SIG-M5 treated with dmso at 0.1 percent for 504 hours (cell line): ENCODE measurements at regions not wholly inside any gene's neighbourhood (a gene's known extent, or its start where the extent isn't known, plus 50 kb on each side); places are given as distances from the start of the nearest gene placed in this dataset.

Experiments used
- DNase-seq: peaks from one replicate; lab custom pipeline; 2025; ENCODE audit not compliant: unreplicated experiment; lab: John Stamatoyannopoulos, UW

DNA sequence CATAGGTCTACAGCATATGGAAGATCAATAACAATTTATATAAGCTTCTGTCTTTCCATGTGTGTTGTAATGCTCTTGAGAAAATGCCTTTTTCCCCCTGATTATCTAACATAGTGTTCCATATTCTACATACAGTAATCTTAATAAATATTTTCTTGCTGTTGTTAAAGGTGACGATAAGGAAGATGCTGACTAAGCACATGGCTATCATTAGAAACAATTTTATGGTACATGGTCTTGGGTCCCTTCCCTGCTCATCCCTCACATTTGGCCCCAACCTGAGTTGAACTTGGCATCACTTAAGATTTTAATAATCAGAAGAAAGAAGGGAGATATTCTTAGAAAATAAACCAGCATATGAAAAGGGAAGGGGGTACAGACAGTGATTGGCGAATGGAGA is 382.1 kb upstream of the CDH20 start:
- no peak for DNase-seq

DNA sequence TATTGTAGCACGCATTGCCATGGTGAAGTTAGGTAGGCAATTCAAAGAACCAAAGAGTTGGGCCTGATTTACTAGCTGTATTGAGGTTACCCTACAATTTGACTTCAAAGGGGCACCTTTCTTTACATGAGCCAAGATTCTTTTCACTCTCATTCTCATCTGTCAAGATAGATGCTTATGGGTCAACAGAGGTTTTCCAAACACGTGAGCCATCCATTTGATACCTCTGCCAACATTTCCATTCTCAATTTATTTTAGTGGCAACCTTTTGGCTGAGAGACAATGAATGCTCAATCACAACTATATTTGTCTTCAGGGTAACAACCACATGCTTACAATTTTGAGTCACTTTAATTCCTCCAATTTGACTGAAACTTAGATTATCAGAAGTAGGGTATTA is 370.6 kb upstream of the CDH20 start:
- DNase-seq, result no peak

DNA sequence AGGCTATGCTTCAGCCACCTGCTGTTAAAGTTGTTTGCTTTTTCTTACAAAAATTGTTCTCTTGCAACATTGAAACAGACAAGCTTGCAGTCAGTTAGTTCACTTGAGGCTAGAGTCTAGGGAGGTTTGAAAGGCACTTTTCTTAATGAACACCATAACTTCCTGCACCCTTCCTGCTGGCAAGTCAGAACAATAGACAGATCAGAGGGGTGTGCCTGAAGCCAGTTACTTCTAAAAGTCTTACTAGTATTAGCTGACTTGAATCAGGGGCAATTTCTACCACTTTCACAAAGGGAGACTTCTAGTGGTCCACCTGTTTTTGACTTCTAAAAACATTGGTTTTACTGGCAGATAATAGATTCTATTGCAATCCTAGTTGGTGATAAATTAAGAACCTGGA is 367.4 kb upstream of the CDH20 start:
- no peak for DNase-seq

- no peak for DNase-seq
Observed at GRCh38 chr18:60966876-60967275, 366.4 kb upstream of the CDH20 start.

DNA sequence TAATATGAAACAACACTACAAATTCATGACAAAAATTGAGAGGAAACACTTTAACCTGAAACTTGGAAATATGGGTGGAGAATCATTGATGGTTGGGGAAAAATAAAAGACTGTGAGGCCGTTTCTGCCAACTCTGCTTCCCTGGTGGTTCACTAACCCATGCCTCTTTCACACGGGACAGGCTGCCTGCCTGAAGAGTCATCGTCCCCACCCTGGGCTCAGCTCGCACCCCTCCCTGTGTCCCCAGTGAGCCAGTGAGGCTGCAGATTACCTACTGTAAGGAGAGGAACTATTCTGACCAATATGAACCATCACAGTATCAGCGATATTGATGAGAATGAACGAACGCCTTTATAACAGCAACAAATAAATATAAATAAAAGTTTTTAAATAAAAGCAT is 357.8 kb upstream of the CDH20 start:
- DNase-seq, result no peak

DNA sequence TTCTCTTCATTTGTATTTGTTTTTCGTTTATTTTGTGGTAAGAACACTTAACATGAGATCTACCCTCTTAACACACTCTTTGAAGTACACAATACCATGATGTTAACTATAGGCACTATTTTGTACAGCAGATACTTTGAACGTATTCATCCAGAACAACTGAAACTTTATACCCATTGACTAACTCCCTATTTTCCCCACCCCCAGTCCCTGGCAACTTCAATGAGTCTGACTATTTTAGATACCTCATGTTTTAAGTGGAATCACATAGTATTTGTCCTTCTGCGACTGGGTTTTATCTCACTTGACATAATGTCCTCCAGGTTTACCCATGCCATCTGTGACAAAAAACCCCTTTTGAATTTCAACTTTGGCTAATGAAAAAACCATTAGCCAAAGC is 356.3 kb upstream of the CDH20 start:
- no peak for DNase-seq

- DNase-seq, result no peak
Observed at GRCh38 chr18:60978338-60978737, 354.9 kb upstream of the CDH20 start.

- DNase-seq, result no peak
Observed at GRCh38 chr18:60980422-60981005, 352.7 kb upstream of the CDH20 start.

DNA sequence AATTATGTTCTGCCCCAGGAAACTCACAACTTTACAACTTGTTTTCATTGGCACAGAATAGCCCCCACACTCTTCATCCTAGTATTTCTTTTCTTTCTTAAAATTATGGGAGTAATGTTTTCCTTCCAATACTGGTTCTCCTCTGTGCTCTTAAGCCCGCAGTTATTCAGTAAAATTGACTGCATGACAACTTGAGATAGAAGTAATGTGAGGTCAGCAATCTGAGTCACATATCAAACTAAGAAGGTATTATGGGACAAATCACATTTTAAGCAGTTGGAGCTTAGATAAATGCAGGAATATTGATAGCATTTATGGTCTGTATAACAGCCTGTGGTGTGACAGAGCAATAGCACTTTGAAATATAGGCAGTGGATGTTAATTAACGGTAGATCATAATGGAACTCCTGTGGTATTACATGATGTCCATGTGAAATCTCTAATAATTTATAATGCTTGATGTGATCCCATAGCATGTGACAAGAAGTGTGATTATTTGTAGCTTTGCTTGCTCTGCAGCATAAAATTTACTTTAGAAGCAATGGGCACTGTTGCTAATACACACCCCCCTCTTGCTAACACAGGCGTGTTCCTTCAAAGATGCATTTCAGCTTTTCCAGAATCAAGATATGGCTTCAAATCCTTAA is 351.4 kb upstream of the CDH20 start:
- DNase-seq, result no peak

GRCh38 chr18:60982329-60982695 is 350.9 kb upstream of the CDH20 start:
- DNase-seq, result no peak

- DNase-seq, result no peak
Observed at GRCh38 chr18:60982928-60983327, 350.3 kb upstream of the CDH20 start.

- no peak for DNase-seq
Observed at GRCh38 chr18:60984510-60984909, 348.7 kb upstream of the CDH20 start.

GRCh38 chr18:60987963-60988362 is 345.3 kb upstream of the CDH20 start:
- no peak for DNase-seq

GRCh38 chr18:60996326-60996725 is 336.9 kb upstream of the CDH20 start:
- DNase-seq, result no peak

- DNase-seq, result no peak
Observed at GRCh38 chr18:60996822-60997221, 336.4 kb upstream of the CDH20 start.

- no peak for DNase-seq
Observed at GRCh38 chr18:61001138-61001537, 332.1 kb upstream of the CDH20 start.

GRCh38 chr18:61006687-61007224 is 326.5 kb upstream of the CDH20 start:
- no peak for DNase-seq

DNA sequence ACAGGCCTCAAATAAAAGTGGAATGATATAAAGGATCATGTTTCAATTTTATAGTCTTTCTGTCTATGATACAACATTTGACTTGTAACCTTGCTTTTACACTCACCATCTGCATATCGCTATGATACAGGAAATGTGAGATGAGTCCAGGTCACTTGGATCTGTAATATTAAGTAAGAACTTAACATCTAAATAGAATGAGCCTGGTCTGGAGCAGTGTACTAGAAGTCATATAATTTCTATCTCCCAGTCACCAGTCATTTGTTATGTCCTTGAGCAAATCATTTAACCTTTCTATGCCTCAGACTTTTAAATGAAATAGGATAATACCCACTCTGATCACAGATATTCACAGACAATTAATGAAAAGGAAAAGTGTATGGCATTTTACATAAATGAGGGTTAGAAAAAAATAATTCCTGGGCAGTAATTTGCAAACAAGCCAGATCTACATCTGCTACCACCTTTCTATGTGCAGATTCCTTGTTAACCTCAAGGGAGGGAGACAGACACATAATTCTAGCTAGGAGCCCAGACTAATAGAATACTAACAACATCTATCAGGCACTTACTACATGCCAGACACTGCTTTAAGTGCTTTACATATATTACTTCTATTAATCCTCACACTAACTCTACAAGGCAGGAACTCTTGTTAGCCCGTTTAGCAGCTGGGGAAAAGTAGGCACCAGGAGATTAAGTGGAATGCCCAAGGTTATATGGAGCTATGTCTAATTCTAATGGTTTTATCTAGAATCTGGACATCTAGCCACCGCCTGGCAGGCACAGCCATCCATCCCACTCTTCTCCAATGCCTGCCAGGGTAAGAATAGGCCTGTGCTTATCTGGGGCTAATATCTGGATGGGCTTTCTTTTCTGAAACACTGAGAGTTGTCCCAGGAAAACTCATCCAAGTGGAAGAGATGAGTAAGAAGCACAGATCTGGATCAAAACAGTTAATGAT is 313.6 kb upstream of the CDH20 start:
- DNase-seq, result no peak

- DNase-seq, result no peak
Observed at GRCh38 chr18:61025596-61025995, 307.6 kb upstream of the CDH20 start.

DNA sequence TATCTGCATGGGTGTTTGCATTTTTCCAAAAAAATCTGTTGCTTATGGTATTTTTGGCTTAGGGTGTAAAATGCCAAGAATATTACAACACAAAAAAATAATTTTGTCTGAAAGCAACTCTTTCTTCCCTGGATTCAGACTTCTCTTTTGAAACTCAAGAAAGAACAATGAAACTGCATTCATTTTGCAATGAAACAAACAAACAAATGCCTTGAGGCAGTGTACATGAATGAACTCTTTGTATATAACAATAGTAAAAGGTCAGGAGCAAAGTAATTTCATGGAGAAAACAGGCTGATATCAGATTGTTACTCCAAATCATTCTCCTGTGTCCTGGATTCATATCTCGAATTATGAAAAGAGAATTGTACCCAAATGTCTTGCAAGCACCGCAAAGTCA is 301.6 kb upstream of the CDH20 start:
- DNase-seq, result no peak

- DNase-seq, result no peak
Observed at GRCh38 chr18:61034580-61034979, 298.6 kb upstream of the CDH20 start.

DNA sequence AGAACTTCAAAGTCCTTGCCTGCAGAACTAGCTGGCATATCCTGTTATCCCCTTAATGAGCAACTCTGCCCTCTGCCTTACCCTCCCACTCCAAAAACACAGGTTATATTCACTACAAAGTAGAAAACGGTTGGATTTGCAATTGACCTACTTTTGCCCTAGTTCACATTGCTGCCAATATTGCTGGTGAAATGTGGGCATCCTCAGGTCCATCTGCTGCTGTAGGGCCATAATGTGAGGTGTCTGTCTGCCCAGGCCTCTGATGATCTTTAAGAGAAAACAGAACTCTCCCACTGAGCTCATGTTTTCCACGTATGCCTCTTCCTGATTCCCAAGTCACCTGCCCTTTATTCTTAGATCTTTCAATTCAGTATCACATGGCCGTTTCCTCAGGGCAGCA is 294.0 kb upstream of the CDH20 start:
- no peak for DNase-seq
